ENCODE measurements at regions not wholly inside any gene's neighbourhood (a gene's known extent, or its start where the extent isn't known, plus 50 kb on each side); places are given as distances from the start of the nearest gene placed in this dataset.

DNA sequence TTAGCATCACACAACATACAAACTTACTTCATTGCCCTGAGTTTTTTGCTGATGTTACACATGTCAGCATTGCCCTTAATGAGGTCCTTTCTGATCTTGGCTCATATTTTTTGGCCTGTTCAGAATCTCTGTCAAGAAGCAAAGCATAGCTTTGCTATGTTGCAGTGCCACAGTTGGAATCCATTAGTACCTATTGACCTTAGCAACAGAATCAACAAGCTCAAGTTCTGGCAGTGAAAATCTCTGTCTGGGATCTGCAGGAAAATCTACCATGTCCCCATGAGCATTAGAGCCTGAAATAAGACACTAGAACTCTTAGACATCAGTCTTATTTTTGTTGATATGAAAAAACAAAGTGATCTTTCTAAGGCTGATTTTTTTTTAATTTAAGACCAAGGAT is 105.6 kb upstream of the FHL2 start:
- TF ChIP-seq RAD21 (IDR thresholded peaks at IDR 0.05 in 1 of 2, conservative IDR thresholded peaks at IDR 0.05 in 1 of 2; ENCODE audit: low read depth in 2 of 2, low read length in 2 of 2): no peak
- TF ChIP-seq, protein P1, sequence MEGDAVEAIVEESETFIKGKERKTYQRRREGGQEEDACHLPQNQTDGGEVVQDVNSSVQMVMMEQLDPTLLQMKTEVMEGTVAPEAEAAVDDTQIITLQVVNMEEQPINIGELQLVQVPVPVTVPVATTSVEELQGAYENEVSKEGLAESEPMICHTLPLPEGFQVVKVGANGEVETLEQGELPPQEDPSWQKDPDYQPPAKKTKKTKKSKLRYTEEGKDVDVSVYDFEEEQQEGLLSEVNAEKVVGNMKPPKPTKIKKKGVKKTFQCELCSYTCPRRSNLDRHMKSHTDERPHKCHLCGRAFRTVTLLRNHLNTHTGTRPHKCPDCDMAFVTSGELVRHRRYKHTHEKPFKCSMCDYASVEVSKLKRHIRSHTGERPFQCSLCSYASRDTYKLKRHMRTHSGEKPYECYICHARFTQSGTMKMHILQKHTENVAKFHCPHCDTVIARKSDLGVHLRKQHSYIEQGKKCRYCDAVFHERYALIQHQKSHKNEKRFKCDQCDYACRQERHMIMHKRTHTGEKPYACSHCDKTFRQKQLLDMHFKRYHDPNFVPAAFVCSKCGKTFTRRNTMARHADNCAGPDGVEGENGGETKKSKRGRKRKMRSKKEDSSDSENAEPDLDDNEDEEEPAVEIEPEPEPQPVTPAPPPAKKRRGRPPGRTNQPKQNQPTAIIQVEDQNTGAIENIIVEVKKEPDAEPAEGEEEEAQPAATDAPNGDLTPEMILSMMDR (IDR thresholded peaks at IDR 0.05; ENCODE audit: control extremely low read depth in 1 of 3, insufficient read depth in 1 of 3, low read depth in 1 of 3, low read length in 3 of 3): no peak
- TF ChIP-seq POLR2A (IDR thresholded peaks at IDR 0.05; ENCODE audit: control extremely low read depth in 1 of 2, low read depth in 2 of 2, low read length in 2 of 2): no peak
- no peak for TF ChIP-seq EZH2 (IDR thresholded peaks at IDR 0.05; ENCODE audit: low read depth, low read length, severe bottlenecking)
- TF ChIP-seq, protein P2, sequence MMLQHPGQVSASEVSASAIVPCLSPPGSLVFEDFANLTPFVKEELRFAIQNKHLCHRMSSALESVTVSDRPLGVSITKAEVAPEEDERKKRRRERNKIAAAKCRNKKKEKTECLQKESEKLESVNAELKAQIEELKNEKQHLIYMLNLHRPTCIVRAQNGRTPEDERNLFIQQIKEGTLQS (IDR thresholded peaks at IDR 0.05; ENCODE audit: insufficient read depth, low read depth, low read length): no peak
- no peak for TF ChIP-seq JUND (IDR thresholded peaks at IDR 0.05; ENCODE audit: low read length)
- TF ChIP-seq JUN (IDR thresholded peaks at IDR 0.05; ENCODE audit: low read depth, low read length): no peak
- TF ChIP-seq, protein P3, sequence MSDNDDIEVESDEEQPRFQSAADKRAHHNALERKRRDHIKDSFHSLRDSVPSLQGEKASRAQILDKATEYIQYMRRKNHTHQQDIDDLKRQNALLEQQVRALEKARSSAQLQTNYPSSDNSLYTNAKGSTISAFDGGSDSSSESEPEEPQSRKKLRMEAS (IDR thresholded peaks at IDR 0.05): no peak
- TF ChIP-seq TAF1 (IDR thresholded peaks at IDR 0.05; ENCODE audit: low read depth, low read length): no peak
- no peak for TF ChIP-seq ZNF274 (IDR thresholded peaks at IDR 0.05; ENCODE audit: borderline replicate concordance, extremely low read depth, low read length)
- TF ChIP-seq SP1 (IDR thresholded peaks at IDR 0.05; ENCODE audit: low read depth, low read length): no peak
